ENCODE measurements at regions not wholly inside any gene's neighbourhood (a gene's known extent, or its start where the extent isn't known, plus 50 kb on each side); places are given as distances from the start of the nearest gene placed in this dataset.

DNA sequence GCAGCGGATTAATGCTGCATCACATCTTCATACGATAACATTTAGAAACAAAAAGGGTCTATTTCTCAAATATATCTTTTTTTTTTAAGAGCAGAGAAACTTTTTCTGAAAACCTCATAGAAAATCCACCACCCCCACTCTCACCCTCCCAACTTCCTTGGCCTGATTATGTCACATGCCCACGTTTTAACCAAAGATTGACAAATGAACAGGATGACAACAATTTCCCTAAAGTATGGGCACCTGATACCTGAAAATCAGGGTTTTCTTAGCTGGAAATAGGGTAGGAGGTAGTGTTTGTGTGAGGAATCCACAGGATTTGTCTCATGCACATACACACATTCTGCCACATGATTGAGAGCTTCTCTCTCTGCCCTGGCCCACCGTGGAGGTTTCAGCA lies 74.7 kb upstream of the MDM1 start:
- no peak overlapping the region for H3K9ac ChIP-seq (ENCODE audit: low read length)
- no peaks in the 10 kb centered on the region for H3K9me2 ChIP-seq (ENCODE audit: low read depth, low read length)
- H3K4me2 ChIP-seq (ENCODE audit: low read length): no peak overlapping the region
- no peaks in the 10 kb centered on the region for H4K20me1 ChIP-seq (ENCODE audit: insufficient read depth, low read length)
- H3K9me3 ChIP-seq (ENCODE audit: low read length): no peaks in the 10 kb centered on the region
- no peaks in the 10 kb centered on the region for H3K4me1 ChIP-seq (ENCODE audit: insufficient read depth, low read length, severe bottlenecking)
- no peaks in the 10 kb centered on the region for H3K36me3 ChIP-seq (ENCODE audit: insufficient read depth, low read length)
- no peak overlapping the region for H2AFZ ChIP-seq (ENCODE audit: low read length)
- no peak overlapping the region for H3K27ac ChIP-seq (ENCODE audit: low read depth, low read length, poor library complexity, severe bottlenecking)
- no peaks in the 10 kb centered on the region for H3K27me3 ChIP-seq (ENCODE audit: insufficient read depth, low read length)
- no peak overlapping the region for H3K4me3 ChIP-seq (ENCODE audit: low read depth, low read length, poor library complexity, severe bottlenecking)
- no peaks in the 10 kb centered on the region for H3K79me2 ChIP-seq (ENCODE audit: insufficient read depth, low read length)
- H3F3A ChIP-seq (ENCODE audit: insufficient read depth, low read length): no peaks in the 10 kb centered on the region
- TF ChIP-seq EZH2 (IDR thresholded peaks at IDR 0.05; ENCODE audit: borderline replicate concordance, low read length): no peak
- TF ChIP-seq, protein P1, sequence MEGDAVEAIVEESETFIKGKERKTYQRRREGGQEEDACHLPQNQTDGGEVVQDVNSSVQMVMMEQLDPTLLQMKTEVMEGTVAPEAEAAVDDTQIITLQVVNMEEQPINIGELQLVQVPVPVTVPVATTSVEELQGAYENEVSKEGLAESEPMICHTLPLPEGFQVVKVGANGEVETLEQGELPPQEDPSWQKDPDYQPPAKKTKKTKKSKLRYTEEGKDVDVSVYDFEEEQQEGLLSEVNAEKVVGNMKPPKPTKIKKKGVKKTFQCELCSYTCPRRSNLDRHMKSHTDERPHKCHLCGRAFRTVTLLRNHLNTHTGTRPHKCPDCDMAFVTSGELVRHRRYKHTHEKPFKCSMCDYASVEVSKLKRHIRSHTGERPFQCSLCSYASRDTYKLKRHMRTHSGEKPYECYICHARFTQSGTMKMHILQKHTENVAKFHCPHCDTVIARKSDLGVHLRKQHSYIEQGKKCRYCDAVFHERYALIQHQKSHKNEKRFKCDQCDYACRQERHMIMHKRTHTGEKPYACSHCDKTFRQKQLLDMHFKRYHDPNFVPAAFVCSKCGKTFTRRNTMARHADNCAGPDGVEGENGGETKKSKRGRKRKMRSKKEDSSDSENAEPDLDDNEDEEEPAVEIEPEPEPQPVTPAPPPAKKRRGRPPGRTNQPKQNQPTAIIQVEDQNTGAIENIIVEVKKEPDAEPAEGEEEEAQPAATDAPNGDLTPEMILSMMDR (IDR thresholded peaks at IDR 0.05; ENCODE audit: low read length): no peak

DNA sequence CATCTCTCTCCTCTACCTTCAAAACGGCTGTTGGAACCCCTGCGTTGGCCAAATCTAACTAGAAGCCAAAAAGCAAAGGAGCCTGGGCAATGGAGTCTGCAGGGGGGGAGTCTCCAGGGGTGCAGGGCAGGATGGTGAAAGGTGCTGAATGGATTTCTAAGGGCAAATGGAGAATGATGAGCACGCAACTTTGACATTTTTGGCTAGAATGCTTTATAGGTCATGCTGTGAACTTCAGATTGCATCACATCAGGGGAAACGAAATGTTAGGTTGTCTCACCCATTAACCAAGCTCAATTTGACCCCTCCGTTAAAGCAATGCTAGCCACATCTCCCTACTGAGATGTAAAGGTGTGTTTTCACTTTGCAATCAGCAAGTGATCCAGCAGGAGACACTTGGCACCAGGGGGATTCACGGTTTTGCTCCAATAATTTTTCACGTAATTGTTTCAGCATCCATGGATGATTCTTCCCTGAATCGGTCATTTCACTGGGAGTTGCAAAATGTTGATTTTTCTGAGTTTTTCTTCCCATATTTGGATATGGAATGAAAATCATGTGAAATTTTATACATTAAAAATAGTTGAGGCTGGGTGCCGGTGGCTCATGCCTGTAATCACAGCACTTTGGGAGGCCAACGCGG lies 78.0 kb upstream of the MDM1 start:
- Histone ChIP-seq H3K79me2 (ENCODE audit: insufficient read depth, low read length) (no peaks in the 10 kb centered on the region), H3K36me3 (ENCODE audit: insufficient read depth, low read length) (no peaks in the 10 kb centered on the region), H3K4me2 (ENCODE audit: low read length) (no peak overlapping the region), H2AFZ (ENCODE audit: low read length) (no peak overlapping the region), H4K20me1 (ENCODE audit: insufficient read depth, low read length) (no peaks in the 10 kb centered on the region), H3K9ac (ENCODE audit: low read length) (no peak overlapping the region), H3K4me3 (ENCODE audit: low read depth, low read length, poor library complexity, severe bottlenecking) (no peak overlapping the region), H3K9me2 (ENCODE audit: low read depth, low read length) (no peaks in the 10 kb centered on the region), H3K27ac (ENCODE audit: low read depth, low read length, poor library complexity, severe bottlenecking) (no peak overlapping the region), H3K27me3 (ENCODE audit: insufficient read depth, low read length) (no peaks in the 10 kb centered on the region), H3K9me3 (ENCODE audit: low read length) (no peaks in the 10 kb centered on the region), H3K4me1 (ENCODE audit: insufficient read depth, low read length, severe bottlenecking) (no peaks in the 10 kb centered on the region), H3F3A (ENCODE audit: insufficient read depth, low read length) (no peaks in the 10 kb centered on the region)
- no peak for TF ChIP-seq EZH2 (IDR thresholded peaks at IDR 0.05; ENCODE audit: borderline replicate concordance, low read length)
- TF ChIP-seq, protein P1 (IDR thresholded peaks at IDR 0.05; ENCODE audit: low read length): no peak

DNA sequence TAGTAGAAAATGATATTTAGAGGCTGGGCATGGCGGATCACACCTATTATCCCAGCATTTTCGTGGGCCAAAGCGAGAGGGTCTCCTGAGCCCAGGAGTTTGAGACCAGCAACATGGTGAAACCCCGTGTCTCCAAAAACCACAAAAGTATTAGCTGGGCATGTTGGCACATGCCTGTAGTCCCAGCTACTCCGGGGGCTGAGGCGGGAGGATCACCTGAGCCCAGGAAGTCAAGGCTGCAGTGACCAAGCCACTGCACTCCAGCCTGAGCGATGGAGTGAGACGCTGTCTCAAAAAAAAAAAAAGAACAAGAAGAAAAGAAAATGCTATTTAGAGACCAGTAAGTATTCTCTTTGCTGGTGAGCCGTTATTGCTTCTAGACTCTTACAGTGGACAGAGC lies 79.2 kb upstream of the MDM1 start:
- no peaks in the 10 kb centered on the region for H3K9me2 ChIP-seq (ENCODE audit: low read depth, low read length)
- no peak overlapping the region for H2AFZ ChIP-seq (ENCODE audit: low read length)
- H3F3A ChIP-seq (ENCODE audit: insufficient read depth, low read length): no peaks in the 10 kb centered on the region
- no peaks in the 10 kb centered on the region for H4K20me1 ChIP-seq (ENCODE audit: insufficient read depth, low read length)
- H3K4me1 ChIP-seq (ENCODE audit: insufficient read depth, low read length, severe bottlenecking): no peaks in the 10 kb centered on the region
- no peak overlapping the region for H3K27ac ChIP-seq (ENCODE audit: low read depth, low read length, poor library complexity, severe bottlenecking)
- H3K4me3 ChIP-seq (ENCODE audit: low read depth, low read length, poor library complexity, severe bottlenecking): no peak overlapping the region
- no peak overlapping the region for H3K4me2 ChIP-seq (ENCODE audit: low read length)
- no peaks in the 10 kb centered on the region for H3K9me3 ChIP-seq (ENCODE audit: low read length)
- no peaks in the 10 kb centered on the region for H3K79me2 ChIP-seq (ENCODE audit: insufficient read depth, low read length)
- H3K9ac ChIP-seq (ENCODE audit: low read length): no peak overlapping the region
- no peaks in the 10 kb centered on the region for H3K27me3 ChIP-seq (ENCODE audit: insufficient read depth, low read length)
- no peaks in the 10 kb centered on the region for H3K36me3 ChIP-seq (ENCODE audit: insufficient read depth, low read length)
- TF ChIP-seq EZH2 (IDR thresholded peaks at IDR 0.05; ENCODE audit: borderline replicate concordance, low read length): no peak
- TF ChIP-seq, protein P1 (IDR thresholded peaks at IDR 0.05; ENCODE audit: low read length): no peak
